ENCODE measurements at regions not wholly inside any gene's neighbourhood (a gene's known extent, or its start where the extent isn't known, plus 50 kb on each side); places are given as distances from the start of the nearest gene placed in this dataset.

DNA sequence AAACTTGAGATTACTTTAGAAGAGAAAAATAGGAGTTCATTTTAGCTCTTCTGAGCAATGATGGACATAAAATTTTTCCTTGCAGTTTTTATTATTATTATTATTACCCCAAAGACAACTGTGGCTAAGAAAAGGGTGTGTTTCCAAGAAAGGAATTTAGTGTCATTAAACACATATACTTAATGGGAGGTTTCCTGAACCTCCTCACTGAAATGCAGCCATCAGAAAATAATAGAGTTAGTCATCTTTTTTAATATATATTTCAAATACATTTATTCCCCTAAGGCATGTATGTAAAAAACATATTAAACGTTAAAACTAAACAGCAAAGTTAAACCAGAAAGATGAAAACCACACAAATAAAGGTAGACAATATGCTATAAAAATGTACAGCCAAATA, 66.8 kb downstream of the CRPPA start:
- Histone ChIP-seq H3K79me2 (ENCODE audit: control insufficient read depth, insufficient read depth, low read length) (no peaks in the 10 kb centered on the region), H3K4me1 (ENCODE audit: control insufficient read depth, extremely low read depth, insufficient read depth, low read length) (no peaks in the 10 kb centered on the region), H3K9ac (ENCODE audit: insufficient read depth, low read length) (no peak overlapping the region), H2AFZ (ENCODE audit: low read length) (no peak overlapping the region), H3K4me3 (replicated peaks in 1 of 4; ENCODE audit: control extremely low read depth in 1 of 4, insufficient read depth in 1 of 4, low read depth in 3 of 4, low read length in 4 of 4) (no peak overlapping the region), H3K27ac (ENCODE audit: insufficient read depth, low read length) (no peak overlapping the region), H3K9me3 (ENCODE audit: control insufficient read depth, insufficient read depth, low read depth, low read length) (no peaks in the 10 kb centered on the region), H3K4me2 (ENCODE audit: extremely low read depth, insufficient read depth, low read length) (no peak overlapping the region), H3K27me3 (ENCODE audit: control insufficient read depth, insufficient read depth, low read length) (no peaks in the 10 kb centered on the region), H4K20me1 (ENCODE audit: control insufficient read depth, extremely low read depth, insufficient read depth, low read length) (no peaks in the 10 kb centered on the region), H3K36me3 (ENCODE audit: control insufficient read depth, insufficient read depth, low read length) (no peaks in the 10 kb centered on the region)
- DNase-seq (ENCODE audit: low read depth in 2 of 2): no peak
- TF ChIP-seq, protein P1, sequence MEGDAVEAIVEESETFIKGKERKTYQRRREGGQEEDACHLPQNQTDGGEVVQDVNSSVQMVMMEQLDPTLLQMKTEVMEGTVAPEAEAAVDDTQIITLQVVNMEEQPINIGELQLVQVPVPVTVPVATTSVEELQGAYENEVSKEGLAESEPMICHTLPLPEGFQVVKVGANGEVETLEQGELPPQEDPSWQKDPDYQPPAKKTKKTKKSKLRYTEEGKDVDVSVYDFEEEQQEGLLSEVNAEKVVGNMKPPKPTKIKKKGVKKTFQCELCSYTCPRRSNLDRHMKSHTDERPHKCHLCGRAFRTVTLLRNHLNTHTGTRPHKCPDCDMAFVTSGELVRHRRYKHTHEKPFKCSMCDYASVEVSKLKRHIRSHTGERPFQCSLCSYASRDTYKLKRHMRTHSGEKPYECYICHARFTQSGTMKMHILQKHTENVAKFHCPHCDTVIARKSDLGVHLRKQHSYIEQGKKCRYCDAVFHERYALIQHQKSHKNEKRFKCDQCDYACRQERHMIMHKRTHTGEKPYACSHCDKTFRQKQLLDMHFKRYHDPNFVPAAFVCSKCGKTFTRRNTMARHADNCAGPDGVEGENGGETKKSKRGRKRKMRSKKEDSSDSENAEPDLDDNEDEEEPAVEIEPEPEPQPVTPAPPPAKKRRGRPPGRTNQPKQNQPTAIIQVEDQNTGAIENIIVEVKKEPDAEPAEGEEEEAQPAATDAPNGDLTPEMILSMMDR (conservative IDR thresholded peaks at IDR 0.05 in 1 of 2, IDR thresholded peaks at IDR 0.05 in 1 of 2; ENCODE audit: low read depth in 1 of 2, low read length in 2 of 2): no peak
- TF ChIP-seq EZH2 (IDR thresholded peaks at IDR 0.05; ENCODE audit: low read length, missing control alignments): no peak

DNA sequence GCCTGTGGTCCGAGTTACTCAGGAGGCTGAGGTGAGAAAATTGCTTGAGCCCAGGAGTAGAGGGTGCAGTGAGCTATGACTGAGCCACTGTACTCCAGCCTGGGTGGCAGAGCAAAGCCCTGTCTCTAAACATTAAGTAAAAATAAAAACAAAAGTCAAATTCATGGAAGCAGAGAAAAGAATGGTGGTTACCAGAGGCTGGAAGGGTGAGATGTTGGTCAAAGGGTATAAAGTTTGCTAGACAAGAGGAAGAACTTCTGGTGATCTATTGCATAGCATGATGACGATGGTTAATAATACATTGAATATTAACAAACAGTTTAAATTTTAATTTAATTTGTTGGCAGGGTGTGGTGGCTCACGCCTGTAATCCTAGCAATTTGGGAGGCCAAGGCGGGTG, 68.1 kb downstream of the CRPPA start:
- H3K79me2 ChIP-seq (ENCODE audit: control insufficient read depth, insufficient read depth, low read length): no peaks in the 10 kb centered on the region
- no peak overlapping the region for H3K4me3 ChIP-seq (replicated peaks in 1 of 4; ENCODE audit: control extremely low read depth in 1 of 4, insufficient read depth in 1 of 4, low read depth in 3 of 4, low read length in 4 of 4)
- no peak overlapping the region for H3K4me2 ChIP-seq (ENCODE audit: extremely low read depth, insufficient read depth, low read length)
- no peak for DNase-seq (ENCODE audit: low read depth in 2 of 2)
- no peak overlapping the region for H3K9ac ChIP-seq (ENCODE audit: insufficient read depth, low read length)
- H2AFZ ChIP-seq (ENCODE audit: low read length): no peak overlapping the region
- H3K36me3 ChIP-seq (ENCODE audit: control insufficient read depth, insufficient read depth, low read length): no peaks in the 10 kb centered on the region
- no peaks in the 10 kb centered on the region for H3K4me1 ChIP-seq (ENCODE audit: control insufficient read depth, extremely low read depth, insufficient read depth, low read length)
- TF ChIP-seq, protein P1 (conservative IDR thresholded peaks at IDR 0.05 in 1 of 2, IDR thresholded peaks at IDR 0.05 in 1 of 2; ENCODE audit: low read depth in 1 of 2, low read length in 2 of 2): no peak
- no peak overlapping the region for H3K27ac ChIP-seq (ENCODE audit: insufficient read depth, low read length)
- no peaks in the 10 kb centered on the region for H3K27me3 ChIP-seq (ENCODE audit: control insufficient read depth, insufficient read depth, low read length)
- H3K9me3 ChIP-seq (ENCODE audit: control insufficient read depth, insufficient read depth, low read depth, low read length): no peaks in the 10 kb centered on the region
- H4K20me1 ChIP-seq (ENCODE audit: control insufficient read depth, extremely low read depth, insufficient read depth, low read length): no peaks in the 10 kb centered on the region

DNA sequence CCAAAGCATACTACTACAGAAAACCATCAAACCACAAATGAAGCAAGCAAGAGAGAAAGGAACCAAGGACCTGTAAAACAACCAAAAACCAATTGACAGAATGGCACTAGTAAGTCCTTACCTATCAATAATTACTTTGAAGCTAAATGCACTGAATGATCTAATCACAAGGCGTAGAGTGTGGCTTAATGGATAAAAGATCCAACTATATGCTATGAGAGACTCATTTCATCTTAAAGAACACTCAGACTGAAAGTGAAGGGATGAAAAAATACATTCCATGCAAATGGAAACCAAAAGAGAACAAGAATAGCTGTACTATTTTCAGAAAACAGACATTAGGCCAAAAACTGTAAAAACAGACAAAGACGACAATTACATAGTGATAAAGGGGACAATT, 70.7 kb downstream of the CRPPA start:
- no peaks in the 10 kb centered on the region for H4K20me1 ChIP-seq (ENCODE audit: control insufficient read depth, extremely low read depth, insufficient read depth, low read length)
- no peak for DNase-seq (ENCODE audit: low read depth in 2 of 2)
- H3K79me2 ChIP-seq (ENCODE audit: control insufficient read depth, insufficient read depth, low read length): no peaks in the 10 kb centered on the region
- no peak overlapping the region for H3K9ac ChIP-seq (ENCODE audit: insufficient read depth, low read length)
- no peak overlapping the region for H3K27ac ChIP-seq (ENCODE audit: insufficient read depth, low read length)
- TF ChIP-seq EZH2 (IDR thresholded peaks at IDR 0.05; ENCODE audit: low read length, missing control alignments): no peak
- peaks cover 2% of the 10 kb centered on the region for H3K4me1 ChIP-seq (ENCODE audit: control insufficient read depth, extremely low read depth, insufficient read depth, low read length)
- no peaks in the 10 kb centered on the region for H3K27me3 ChIP-seq (ENCODE audit: control insufficient read depth, insufficient read depth, low read length)
- H2AFZ ChIP-seq (ENCODE audit: low read length): no peak overlapping the region
- H3K9me3 ChIP-seq (ENCODE audit: control insufficient read depth, insufficient read depth, low read depth, low read length): no peaks in the 10 kb centered on the region
- no peaks in the 10 kb centered on the region for H3K36me3 ChIP-seq (ENCODE audit: control insufficient read depth, insufficient read depth, low read length)
- no peak overlapping the region for H3K4me2 ChIP-seq (ENCODE audit: extremely low read depth, insufficient read depth, low read length)
- no peak overlapping the region for H3K4me3 ChIP-seq (replicated peaks in 1 of 4; ENCODE audit: control extremely low read depth in 1 of 4, insufficient read depth in 1 of 4, low read depth in 3 of 4, low read length in 4 of 4)
